ENCODE measurements at regions not wholly inside any gene's neighbourhood (a gene's known extent, or its start where the extent isn't known, plus 50 kb on each side); places are given as distances from the start of the nearest gene placed in this dataset.
"Not testable (repeated sequence)": the region's sequence is repeated elsewhere in the genome, so short reads cannot be mapped to it uniquely, and the experiment has no call there.

DNA sequence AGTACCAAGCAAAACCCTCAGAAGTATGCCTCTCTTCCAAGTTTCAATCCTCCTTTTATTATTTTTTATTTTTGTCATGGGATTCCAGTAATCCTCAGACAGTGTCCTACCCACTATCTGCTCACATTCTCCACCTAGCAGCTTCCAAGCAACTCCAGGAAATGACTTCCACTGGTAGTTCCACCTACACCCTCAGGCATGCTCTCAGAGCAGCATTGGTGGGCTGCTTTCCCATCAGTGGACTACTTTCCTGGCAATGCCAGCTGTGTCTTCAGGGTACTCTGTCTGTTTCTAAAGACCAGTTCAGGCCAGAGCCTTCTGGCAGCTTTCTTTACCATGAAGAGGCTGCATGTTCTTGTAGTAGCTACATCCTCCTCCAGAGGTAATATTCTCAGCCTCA is 244.0 kb downstream of the HGF start:
- no peak for DNase-seq

- no peak for DNase-seq
Measured at GRCh38 chr7:81519886-81520285, 250.0 kb downstream of the HGF start.

GRCh38 chr7:81516898-81517297 is 252.9 kb downstream of the HGF start:
- no peak for DNase-seq

DNA sequence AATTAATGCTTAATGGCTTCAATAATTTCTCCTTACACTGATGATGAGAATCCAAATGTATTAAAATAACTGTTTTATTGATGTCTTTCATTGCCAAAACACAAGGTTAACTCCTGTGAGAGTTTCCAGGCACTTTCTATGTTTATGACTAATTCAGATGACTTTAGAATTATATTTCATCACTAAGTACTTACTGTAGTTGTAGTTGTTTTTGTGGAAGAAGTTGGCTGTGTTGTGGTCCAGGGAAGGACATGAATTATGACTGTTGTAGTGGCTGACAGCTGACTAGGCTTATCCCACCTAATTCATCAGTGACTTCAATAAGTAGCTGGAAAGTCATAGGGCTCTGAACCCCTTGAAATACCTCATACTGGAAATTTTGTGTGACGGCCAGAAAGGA is 254.8 kb downstream of the HGF start:
- DNase-seq, result no peak

DNA sequence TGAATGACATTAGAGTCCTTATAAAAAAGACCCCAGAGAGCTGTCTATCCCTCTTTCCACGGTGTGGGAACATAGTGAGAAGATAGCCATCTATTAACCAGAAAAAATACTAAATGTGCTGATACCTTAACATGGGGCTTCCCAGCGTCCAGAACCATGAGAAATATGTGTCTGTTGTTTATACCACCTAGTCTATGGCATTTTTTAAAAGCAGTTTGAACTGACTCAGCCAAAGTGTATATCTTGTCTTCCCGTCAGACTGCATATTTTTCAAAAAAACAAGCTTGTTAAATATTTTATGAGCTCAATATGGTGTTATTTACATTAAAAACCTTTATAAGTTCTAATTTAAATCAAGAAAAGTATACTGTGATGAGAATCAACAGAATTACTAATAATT is 255.3 kb downstream of the HGF start:
- DNase-seq, result no peak

DNA sequence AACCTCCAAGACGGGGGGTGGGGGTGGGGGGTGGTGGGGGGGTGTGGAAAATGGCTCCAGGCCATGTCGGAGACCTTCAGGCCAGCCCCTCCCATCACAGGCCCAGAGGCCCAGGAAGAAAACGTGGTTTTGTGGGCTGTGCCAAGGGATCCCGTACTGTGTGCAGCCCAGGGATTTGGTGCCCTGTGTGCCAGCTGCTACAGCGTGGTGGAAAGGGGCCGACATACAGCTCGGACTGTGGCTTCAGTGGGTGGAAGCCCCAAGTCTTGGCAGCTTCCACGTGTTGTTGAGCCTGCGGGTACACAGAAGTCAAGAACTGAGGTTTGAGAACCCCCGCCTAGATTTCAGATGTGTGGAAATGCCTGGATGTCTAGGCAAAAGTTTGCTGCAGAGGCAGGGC is 259.7 kb downstream of the HGF start:
- DNase-seq, result no peak

DNA sequence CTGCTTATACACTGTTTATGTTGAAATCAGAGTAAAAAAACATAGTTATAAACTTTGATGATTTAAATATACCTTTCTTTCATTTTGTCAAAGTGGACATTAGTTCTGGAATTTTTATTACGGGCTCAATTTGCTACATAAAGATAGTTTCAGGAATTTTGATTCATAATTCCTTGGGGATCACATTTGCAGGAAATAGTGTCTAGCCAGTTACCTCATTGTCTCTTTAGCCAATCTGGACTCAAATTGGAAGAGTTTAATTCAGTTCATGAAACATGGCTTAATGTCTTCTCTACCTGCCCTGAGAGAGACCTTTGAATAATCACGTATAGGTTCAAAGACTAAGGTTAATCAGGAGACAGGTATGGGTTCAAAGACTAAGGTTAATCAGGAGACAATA is 262.6 kb downstream of the HGF start:
- no peak for DNase-seq

GRCh38 chr7:81506609-81507008 is 263.2 kb downstream of the HGF start:
- DNase-seq, result no peak

DNA sequence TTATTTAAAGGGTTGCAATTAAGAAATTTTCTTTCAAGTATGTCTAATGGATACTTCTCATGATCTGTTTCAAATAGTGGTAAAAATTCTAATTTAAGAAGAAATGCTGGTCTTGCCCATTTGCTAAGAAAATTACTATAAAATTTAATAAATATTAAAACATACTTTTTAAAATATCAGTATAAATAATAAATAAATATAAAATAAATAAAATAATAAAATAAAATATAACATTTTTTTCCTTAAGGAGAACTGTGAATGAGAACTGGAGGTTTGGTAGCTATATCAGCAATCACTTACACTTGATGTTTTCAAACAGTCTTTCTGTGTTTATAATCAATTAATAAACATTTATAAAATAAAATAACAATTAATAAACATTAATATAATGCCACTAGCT is 266.1 kb downstream of the HGF start:
- no peak for DNase-seq

DNA sequence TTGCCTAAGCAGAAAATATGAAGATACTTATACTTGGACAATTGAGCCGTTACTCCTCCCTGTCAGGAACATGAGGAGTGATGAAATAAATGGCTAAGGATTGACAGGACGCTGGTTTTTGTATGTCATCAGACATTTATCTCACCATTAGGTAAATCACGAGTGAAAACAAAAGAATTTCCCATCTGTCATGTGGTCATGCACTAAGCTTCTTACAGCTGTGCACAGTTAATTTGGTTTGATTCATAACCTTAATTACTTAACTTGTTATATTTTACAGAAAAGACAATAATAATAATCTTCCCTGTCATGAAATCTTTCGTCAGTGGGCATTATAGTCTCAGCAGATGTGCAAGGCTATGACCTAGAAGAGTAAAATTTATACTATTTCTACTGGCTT is 266.5 kb downstream of the HGF start:
- DNase-seq, result no peak

GRCh38 chr7:81501220-81501619 is 268.6 kb downstream of the HGF start:
- no peak for DNase-seq

- no peak for DNase-seq
Measured at GRCh38 chr7:81500631-81501030, 269.2 kb downstream of the HGF start.

DNA sequence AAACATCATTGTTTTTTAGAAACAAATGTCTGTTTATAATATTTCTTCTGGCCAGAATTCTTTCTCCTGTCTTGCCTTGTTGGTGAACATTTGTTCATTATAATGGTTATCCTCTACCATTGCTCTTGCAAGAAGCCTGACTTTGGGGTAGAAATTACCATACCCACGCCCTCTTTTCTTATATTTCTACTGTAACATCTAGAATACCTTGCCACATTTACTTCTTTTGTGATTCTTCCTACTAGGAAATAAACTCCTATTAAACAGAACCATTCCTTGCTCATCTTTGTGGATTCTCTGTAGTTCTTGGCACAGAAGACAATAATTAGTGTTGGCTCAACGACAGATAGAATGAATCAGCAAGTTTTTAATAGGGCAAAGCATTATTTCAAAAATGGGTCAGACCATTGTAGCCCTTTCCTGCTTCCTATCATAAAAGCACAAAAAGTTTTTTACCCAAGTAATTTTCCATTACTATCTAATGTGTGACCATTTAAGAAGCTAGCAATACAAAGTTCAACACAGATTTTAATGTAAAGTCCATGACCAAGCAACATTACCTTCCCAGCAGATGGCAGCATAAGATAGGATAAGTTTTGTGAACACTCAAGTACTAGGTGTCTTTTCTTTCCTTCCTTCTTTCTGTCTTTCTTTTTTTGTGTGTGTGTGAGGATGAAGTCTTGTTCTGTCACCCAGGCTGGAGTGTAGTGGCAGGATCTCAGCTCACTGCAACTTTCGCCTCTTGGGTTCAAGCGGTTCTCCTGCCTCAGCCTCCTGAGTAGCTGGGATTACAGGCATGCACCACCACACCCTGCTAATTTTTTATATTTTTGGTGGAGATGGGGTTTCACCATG is 270.4 kb downstream of the HGF start:
- peak; percentile 30 for DNase-seq

GRCh38 chr7:81498176-81498575 is 271.7 kb downstream of the HGF start:
- DNase-seq, result no peak

GRCh38 chr7:81492910-81493309 is 276.9 kb downstream of the HGF start:
- no peak for DNase-seq

DNA sequence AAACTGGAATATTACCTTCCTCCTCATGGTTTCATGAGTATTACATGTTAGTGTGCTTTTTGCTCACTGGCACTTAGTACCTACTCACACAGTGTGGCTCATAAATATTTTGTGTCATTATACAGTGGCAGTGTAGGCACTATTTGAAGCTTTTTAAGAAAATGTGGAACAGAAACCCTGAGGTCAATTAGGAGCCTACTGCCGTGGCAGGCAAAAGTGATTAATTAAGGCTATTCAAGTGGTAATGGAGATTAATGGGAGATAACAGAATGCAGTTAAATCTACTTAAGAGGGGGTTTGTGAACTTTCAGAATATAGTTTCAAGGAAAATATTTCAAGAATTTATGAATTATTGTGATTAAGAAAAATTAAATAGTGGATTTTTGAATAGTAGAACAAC is 277.6 kb downstream of the HGF start:
- no peak for DNase-seq

DNA sequence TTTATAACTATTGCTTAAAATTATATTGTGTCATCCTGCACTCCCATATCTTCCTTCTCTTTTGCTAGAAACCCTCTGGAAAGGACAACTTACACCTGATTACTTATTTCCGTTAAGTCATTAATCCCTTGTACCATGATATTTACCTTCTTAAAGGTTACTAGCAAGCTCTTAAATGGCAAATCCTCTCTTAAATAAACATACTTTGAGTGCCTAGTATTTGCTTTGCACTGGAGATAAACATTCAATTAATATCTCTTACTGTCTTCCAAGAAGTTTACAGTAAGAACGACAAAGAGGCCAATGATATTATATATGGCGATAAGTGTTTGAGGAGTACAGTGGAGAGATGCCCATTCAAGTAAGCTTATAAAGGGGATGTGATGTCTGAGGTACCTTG is 278.3 kb downstream of the HGF start:
- no peak for DNase-seq

DNA sequence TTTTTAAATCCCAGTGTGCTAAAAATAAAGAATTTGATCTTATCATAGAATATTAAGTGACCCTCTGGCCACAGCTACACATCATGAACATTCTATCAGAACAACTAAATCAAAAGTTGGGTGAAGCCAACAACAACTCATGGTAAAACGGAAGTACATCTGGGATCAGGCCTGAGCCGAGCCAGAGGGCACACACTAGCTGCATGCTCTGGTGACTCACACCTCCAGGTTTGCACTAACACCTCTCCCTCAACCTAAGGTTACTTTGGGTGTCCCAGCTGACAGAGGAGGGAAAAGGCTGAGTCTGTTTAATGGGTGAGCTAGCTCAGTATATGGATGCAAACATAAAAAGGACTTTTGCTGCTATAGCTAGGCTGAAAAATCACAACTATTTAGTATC is 281.6 kb downstream of the HGF start:
- no peak for DNase-seq

GRCh38 chr7:81487516-81487915 is 282.3 kb downstream of the HGF start:
- no peak for DNase-seq

DNA sequence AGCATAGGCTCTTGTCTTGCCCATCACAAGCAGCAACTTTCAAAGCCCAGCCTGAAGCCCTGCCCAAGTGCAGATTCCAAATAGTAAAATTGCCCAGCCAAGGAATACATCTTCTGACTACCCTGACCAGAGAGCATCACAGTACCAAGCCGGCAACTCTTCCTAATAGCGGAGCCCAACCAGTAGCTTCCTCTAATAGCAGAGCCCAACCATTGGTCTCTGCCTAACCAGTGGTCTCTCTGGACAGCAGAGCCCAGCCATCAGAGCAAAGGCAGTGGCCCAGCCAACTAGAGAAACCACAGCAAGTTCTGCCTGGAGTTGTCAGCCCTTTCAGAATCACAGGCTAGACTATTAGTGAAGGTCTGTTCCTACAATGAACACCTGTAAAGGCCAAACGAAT is 285.6 kb downstream of the HGF start:
- DNase-seq, result no peak

GRCh38 chr7:81482600-81483186 is 287.2 kb downstream of the HGF start:
- no peak for DNase-seq

GRCh38 chr7:81478664-81479063 is 291.2 kb downstream of the HGF start:
- DNase-seq, result no peak

- not testable (repeated sequence) for DNase-seq
Measured at GRCh38 chr7:81478201-81478600, 291.6 kb downstream of the HGF start.

DNA sequence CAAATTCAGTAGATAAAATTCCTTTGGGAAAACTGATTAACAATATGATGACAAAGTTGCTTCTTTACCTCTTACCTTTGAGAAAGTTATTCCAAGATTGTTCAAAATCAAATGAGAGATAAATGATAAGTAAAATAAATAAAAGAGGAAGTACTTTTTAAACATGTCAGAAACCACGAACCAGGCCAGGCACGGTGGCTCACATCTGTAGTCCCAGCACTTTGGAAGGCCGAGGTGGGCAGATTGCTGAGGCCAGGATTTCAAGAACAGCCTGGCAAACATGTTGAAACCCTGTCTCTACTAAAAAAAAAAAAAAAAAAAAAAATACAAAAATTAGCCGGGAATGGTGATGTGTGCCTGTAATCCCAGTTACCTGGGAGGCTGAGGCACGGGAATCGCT is 296.6 kb downstream of the HGF start:
- DNase-seq, result no peak
